Neuronal stem cell (in vitro differentiated cells): ENCODE measurements at regions not wholly inside any gene's neighbourhood (a gene's known extent, or its start where the extent isn't known, plus 50 kb on each side); places are given as distances from the start of the nearest gene placed in this dataset.
"Not testable (repeated sequence)": the region's sequence is repeated elsewhere in the genome, so short reads cannot be mapped to it uniquely, and the experiment has no call there.

Experiments
- DNase-seq: peaks from one replicate; pipeline ENCODE4 v3.0.0-alpha.2; 2013; ENCODE audit warnings: low spot score
- H2AFZ ChIP-seq: one replicate; pipeline ENCODE4 v1.6.1; 2013; ENCODE audit warnings: mild to moderate bottlenecking, low read length, inconsistent platforms
- H2AK5ac ChIP-seq: 2 replicates; pipeline ENCODE4 v1.6.1; 2013; ENCODE audit warnings: low read depth, mild to moderate bottlenecking, inconsistent platforms, low read length, moderate library complexity, mixed read lengths
- H2BK120ac ChIP-seq: 2 replicates; pipeline ENCODE4 v1.6.1; 2013; ENCODE audit warnings: low read depth, mild to moderate bottlenecking, inconsistent platforms, low read length, moderate library complexity, mixed read lengths
- H2BK12ac ChIP-seq: one replicate; pipeline ENCODE4 v1.6.1; 2013; ENCODE audit warnings: low read length, inconsistent platforms
- H2BK15ac ChIP-seq: 2 replicates; pipeline ENCODE4 v1.6.1; 2013; ENCODE audit warnings: mild to moderate bottlenecking, low read length, inconsistent platforms, mixed read lengths
- H2BK5ac ChIP-seq: one replicate; pipeline ENCODE4 v1.6.1; 2013; ENCODE audit warnings: inconsistent platforms, mild to moderate bottlenecking, low read length, moderate library complexity
- H3K14ac ChIP-seq: one replicate; pipeline ENCODE4 v1.6.1; 2013; ENCODE audit warnings: low read length, inconsistent platforms
- H3K18ac ChIP-seq: 2 replicates; pipeline ENCODE4 v1.6.1; 2013; ENCODE audit warnings: low read length, inconsistent platforms
- H3K23ac ChIP-seq: 2 replicates; pipeline ENCODE4 v1.6.1; 2013; ENCODE audit warnings: low read depth, mild to moderate bottlenecking, mixed read lengths, low read length, inconsistent platforms; ENCODE audit not compliant: poor library complexity
- H3K27ac ChIP-seq: replicated peaks from 3 replicates; pipeline ENCODE4 v1.5.1; 2013; ENCODE audit warnings: low read length, inconsistent platforms
- H3K27me3 ChIP-seq, 3 experiments: 2 replicates each; pipeline ENCODE4 v1.6.1; 2013; ENCODE audit warnings: low read length in 3 of 3, mild to moderate bottlenecking in 2 of 3, inconsistent platforms in 1 of 3, low read depth in 1 of 3, mixed read lengths in 1 of 3, moderate library complexity in 1 of 3; ENCODE audit not compliant: control insufficient read depth in 3 of 3, insufficient read depth in 3 of 3
- H3K36me3 ChIP-seq, 2 donors: replicated peaks in 1 of 2; 2 replicates each; pipeline ENCODE4 v1.6.1; 2013; ENCODE audit warnings: low read length in 2 of 2; ENCODE audit not compliant: control insufficient read depth in 2 of 2, insufficient read depth in 2 of 2
- H3K4ac ChIP-seq: 2 replicates; pipeline ENCODE4 v1.6.1; 2013; ENCODE audit warnings: inconsistent platforms, mild to moderate bottlenecking, low read length, moderate library complexity
- H3K4me1 ChIP-seq, 2 donors: 1 replicate in 1 of 2; 2 replicates in 1 of 2; pipeline ENCODE4 v1.6.1; 2013; ENCODE audit warnings: low read length in 2 of 2, low read depth in 1 of 2; ENCODE audit not compliant: control insufficient read depth in 2 of 2, insufficient read depth in 1 of 2
- H3K4me2 ChIP-seq: one replicate; pipeline ENCODE4 v1.6.1; 2013; ENCODE audit warnings: mild to moderate bottlenecking, low read length, inconsistent platforms; ENCODE audit not compliant: insufficient read depth, poor library complexity, severe bottlenecking
- H3K4me3 ChIP-seq, 2 donors: 2 replicates each; pipeline ENCODE4 v1.5.1; 2013; ENCODE audit warnings: low read length in 2 of 2, mild to moderate bottlenecking in 2 of 2, inconsistent platforms in 1 of 2, moderate library complexity in 1 of 2
- H3K79me1 ChIP-seq: one replicate; pipeline ENCODE4 v1.6.1; 2013; ENCODE audit warnings: low read depth, mild to moderate bottlenecking, inconsistent platforms, low read length, moderate library complexity
- H3K9ac ChIP-seq: one replicate; pipeline ENCODE4 v1.6.1; 2013; ENCODE audit warnings: mild to moderate bottlenecking, low read depth, low read length, inconsistent platforms; ENCODE audit not compliant: poor library complexity
- H3K9me3 ChIP-seq, 2 donors: replicated peaks in 1 of 2; 2 replicates each; pipeline versions ENCODE3 to v1.6.1; 2013; ENCODE audit warnings: low read length in 2 of 2, mild to moderate bottlenecking in 2 of 2, inconsistent platforms in 1 of 2, low read depth in 1 of 2, mixed read lengths in 1 of 2, moderate library complexity in 1 of 2; ENCODE audit not compliant: control insufficient read depth in 2 of 2, insufficient read depth in 1 of 2
- H4K8ac ChIP-seq: one replicate; pipeline ENCODE4 v1.6.1; 2013; ENCODE audit warnings: low read depth, mild to moderate bottlenecking, inconsistent platforms, low read length, moderate library complexity
- H4K91ac ChIP-seq: one replicate; pipeline ENCODE4 v1.6.1; 2013; ENCODE audit warnings: low read length, low read depth, mild to moderate bottlenecking, inconsistent platforms; ENCODE audit not compliant: poor library complexity
- WGBS, 2 donors: extraction: QIAGEN DNeasy Blood & Tissue Kit; methylation state at CpG; one replicate each; pipeline ENCODE4 v1.1.7; 2013; ENCODE audit warnings: missing lambda C conversion rate in 2 of 2, mixed read lengths in 1 of 2; ENCODE audit not compliant: insufficient read length in 2 of 2, insufficient replicate concordance in 1 of 2; ENCODE audit errors: extremely low coverage in 2 of 2; 5-methylcytosine and 5-hydroxymethylcytosine counted together

DNA sequence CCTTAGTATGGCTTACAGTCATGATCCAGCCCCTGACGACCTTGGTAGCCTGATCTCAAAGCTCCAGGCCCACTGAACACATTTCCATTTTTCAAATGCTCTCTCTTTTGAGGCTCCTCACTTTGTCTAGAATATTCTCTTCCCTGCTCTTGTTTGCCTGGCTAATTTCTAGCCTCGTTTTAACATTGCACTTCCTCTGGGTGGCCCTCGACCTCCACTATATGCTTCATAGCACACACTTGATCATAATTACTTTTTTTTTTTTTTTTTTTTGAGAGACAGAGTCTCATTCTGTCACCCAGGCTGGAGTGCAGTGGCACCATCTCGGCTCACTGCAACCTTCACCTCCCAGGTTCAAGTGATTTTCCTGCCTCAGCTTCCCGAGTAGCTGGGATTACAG, 65.5 kb upstream of the RABGAP1L start:
- H3K36me3 ChIP-seq, H3K27ac ChIP-seq, H3K4ac ChIP-seq, H4K91ac ChIP-seq, H3K79me1 ChIP-seq, H2AFZ ChIP-seq, H3K4me2 ChIP-seq, H2BK5ac ChIP-seq, H2BK12ac ChIP-seq, H4K8ac ChIP-seq, H3K4me3 ChIP-seq, H2AK5ac ChIP-seq, H3K9ac ChIP-seq, H3K14ac ChIP-seq, H2BK15ac ChIP-seq, H3K9me3 ChIP-seq, H2BK120ac ChIP-seq, DNase-seq, H3K4me1 ChIP-seq, H3K23ac ChIP-seq, H3K18ac ChIP-seq: not testable (repeated sequence)
- WGBS, 2 donors, result no CpG with 5 or more reads among the region's 5 CpGs
- H3K27me3 ChIP-seq, result peaks cover 0 to 11% (median 0%) of the 10 kb centered on the region in 3 experiments

DNA sequence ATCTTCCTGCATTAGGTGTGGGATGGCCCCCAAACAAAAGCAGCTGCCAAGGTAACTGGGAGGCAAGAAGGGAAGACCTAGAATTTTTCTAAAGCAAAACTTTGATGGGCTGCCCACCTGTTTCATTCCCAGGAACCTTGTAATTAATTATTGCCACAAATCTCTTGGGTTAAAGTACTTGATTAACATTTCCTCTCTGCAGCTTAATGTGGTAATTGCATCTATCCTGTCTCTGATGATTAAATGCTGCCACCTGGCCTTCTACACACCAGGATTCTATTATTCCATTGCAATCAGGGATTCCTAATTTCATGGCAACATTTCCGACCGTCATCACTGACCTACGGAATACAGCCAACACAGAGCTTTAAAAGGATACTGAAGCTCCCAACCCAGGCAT, 68.3 kb upstream of the RC3H1 start:
- WGBS, 2 donors, result no CpG with 5 or more reads among the region's 3 CpGs
- Histone ChIP-seq H2AFZ (no peak overlapping the region), H2BK12ac (no peak overlapping the region), H2AK5ac (no peak overlapping the region), H4K91ac (no peak overlapping the region), H2BK5ac (no peak overlapping the region), H3K18ac (no peak overlapping the region), H4K8ac (no peak overlapping the region), H3K4me3 (no peak overlapping the region), H3K79me1 (no peaks in the 10 kb centered on the region), H3K14ac (no peak overlapping the region), H3K27me3 (peaks cover 0 to 6% (median 0%) of the 10 kb centered on the region in 3 experiments), H3K9me3 (no peaks in the 10 kb centered on the region), H3K36me3 (no peaks in the 10 kb centered on the region), H2BK15ac (no peak overlapping the region), H3K4me1 (no peaks in the 10 kb centered on the region), H2BK120ac (no peak overlapping the region), H3K23ac (no peak overlapping the region), H3K4ac (no peak overlapping the region), H3K9ac (no peak overlapping the region), H3K27ac (no peak overlapping the region), H3K4me2 (no peak overlapping the region)
- no peak for DNase-seq

DNA sequence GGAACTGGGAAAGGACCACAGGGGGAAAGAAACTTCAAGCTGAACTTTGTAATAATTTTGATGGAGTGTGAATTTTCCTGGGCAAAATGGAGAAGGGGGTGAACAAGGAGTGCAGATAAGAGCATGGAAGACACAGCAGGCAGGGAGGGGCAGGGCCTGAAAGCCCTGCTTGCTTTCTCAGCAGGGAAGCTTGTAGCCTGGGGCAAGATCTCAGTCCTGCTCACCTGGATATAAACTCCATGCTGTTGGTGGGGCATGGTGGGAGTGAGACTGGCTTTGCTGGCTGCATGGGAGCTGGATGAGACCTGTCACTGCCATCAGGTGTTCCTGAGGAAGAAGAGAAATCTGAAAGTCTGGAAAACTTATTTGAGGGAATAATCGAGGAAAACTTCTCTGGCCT, 58.7 kb upstream of the RC3H1 start:
- Histone ChIP-seq H3K4me1 (peaks cover 1 to 2% of the 10 kb centered on the region in 2 donors), H4K8ac (no peak overlapping the region), H2AFZ (no peak overlapping the region), H2BK12ac (no peak overlapping the region), H3K23ac (no peak overlapping the region), H2AK5ac (no peak overlapping the region), H3K9me3 (no peaks in the 10 kb centered on the region), H3K4me2 (no peak overlapping the region), H3K36me3 (no peaks in the 10 kb centered on the region), H2BK15ac (no peak overlapping the region), H2BK5ac (no peak overlapping the region), H3K4ac (no peak overlapping the region), H3K27ac (no peak overlapping the region), H4K91ac (no peak overlapping the region), H3K9ac (no peak overlapping the region), H3K18ac (no peak overlapping the region), H2BK120ac (no peak overlapping the region), H3K14ac (no peak overlapping the region), H3K79me1 (no peaks in the 10 kb centered on the region), H3K27me3 (no peaks in the 10 kb centered on the region), H3K4me3 (no peak overlapping the region)
- WGBS, 2 donors, result no CpG with 5 or more reads among the region's 1 CpG
- DNase-seq, result no peak

DNA sequence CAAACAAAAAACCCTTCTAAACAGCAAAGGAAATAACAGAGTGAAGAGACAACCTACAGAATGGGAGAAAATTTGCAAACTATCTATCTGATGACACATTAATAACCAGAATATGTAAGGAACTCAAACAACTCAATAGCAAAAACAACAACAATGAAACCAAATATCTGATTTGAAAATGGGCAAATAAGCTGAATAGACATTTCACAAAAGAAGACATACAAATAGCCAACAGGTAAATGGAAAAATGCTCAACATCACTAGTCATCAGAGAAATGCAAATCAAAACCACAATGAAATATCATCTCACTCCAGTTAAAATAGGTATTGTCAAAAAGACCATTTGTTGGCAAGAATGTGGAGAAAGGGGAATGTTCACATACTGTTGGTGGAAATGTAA, 57.6 kb upstream of the RC3H1 start:
- no peak overlapping the region for H2BK12ac ChIP-seq
- no peak overlapping the region for H3K18ac ChIP-seq
- H3K27me3 ChIP-seq, result no peaks in the 10 kb centered on the region
- no peak overlapping the region for H2BK5ac ChIP-seq
- H3K14ac ChIP-seq, result no peak overlapping the region
- H2BK15ac ChIP-seq, result no peak overlapping the region
- no peak overlapping the region for H2AK5ac ChIP-seq
- no peak overlapping the region for H4K91ac ChIP-seq
- H3K9ac ChIP-seq, result no peak overlapping the region
- no peak overlapping the region for H3K4me3 ChIP-seq
- no peak overlapping the region for H3K27ac ChIP-seq
- H4K8ac ChIP-seq, result no peak overlapping the region
- no peaks in the 10 kb centered on the region for H3K9me3 ChIP-seq
- H3K36me3 ChIP-seq, result no peaks in the 10 kb centered on the region
- no peak overlapping the region for H3K23ac ChIP-seq
- no peak for DNase-seq
- H2AFZ ChIP-seq, result no peak overlapping the region
- no peaks in the 10 kb centered on the region for H3K79me1 ChIP-seq
- H3K4me1 ChIP-seq, result peaks cover 1 to 2% of the 10 kb centered on the region in 2 donors
- no peak overlapping the region for H3K4me2 ChIP-seq
- no peak overlapping the region for H3K4ac ChIP-seq
- H2BK120ac ChIP-seq, result no peak overlapping the region
